GM19395 (cell line): ENCODE measurements at regions not wholly inside any gene's neighbourhood (a gene's known extent, or its start where the extent isn't known, plus 50 kb on each side); places are given as distances from the start of the nearest gene placed in this dataset.
"Not testable (repeated sequence)": the region's sequence is repeated elsewhere in the genome, so short reads cannot be mapped to it uniquely, and the experiment has no call there.

Source experiments
- ATAC-seq: cut with Tn5 transposase; IDR thresholded peaks from one replicate; pipeline ENCODE4 v1.9.1; 2021; ENCODE audit warnings: mild to moderate bottlenecking, moderate library complexity; ENCODE audit not compliant: unreplicated experiment

DNA sequence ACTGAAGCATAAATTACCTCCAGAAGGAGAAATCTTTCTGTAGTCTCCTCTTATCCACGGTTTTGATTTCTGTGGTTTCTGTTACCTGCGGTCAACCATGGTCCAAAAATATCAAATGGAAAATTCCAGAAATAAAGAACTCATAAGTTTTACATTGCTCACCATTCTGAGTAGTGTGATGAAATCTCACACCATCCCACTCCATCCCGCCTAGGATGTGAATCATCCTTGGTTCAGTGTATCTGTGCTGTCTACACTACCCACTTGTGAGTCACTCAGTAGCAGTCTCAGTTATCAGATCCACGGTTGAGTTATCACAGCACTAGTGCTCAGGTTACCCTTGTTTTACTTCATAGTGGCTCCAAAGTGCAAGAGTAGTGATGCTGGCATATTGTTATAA, 371.2 kb downstream of the NFIB start:
- ATAC-seq = no peak

DNA sequence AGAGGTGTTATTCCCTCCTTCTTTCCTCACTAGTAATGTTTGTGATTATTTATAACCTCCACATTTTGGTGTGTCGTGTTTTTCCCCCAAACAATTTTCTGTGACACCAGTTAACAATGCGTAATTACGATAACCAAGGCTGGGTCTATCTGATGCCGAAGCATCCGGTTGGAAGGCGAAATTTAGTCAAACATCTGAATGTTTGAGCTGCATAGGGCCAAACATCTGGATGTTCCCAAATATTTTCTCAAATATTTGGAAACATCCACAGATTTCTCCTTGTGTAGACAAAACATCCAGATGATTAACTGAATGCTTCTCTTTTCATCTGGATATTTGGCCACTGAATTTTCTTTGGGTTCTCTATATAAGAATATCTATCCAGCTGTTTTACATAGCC, 371.7 kb downstream of the NFIB start:
- ATAC-seq = no peak

DNA sequence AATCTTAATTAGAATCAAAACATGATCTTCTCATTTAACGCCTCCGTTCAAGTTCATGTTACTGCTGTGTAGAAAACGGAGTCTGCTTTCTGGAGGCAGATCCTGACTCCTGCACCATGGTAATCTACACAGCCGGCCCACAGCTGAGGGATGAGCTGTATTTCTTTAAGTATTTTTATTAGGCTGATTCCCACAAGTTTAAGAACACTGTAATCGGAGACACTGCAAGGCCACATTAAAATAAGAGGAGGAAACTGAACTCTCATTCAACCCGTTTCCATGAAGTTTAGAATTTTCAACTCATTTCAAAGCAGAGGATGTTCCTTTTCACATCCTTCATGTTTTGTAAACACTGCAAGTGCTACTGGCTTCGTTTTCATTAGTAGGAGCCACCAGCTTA, 372.2 kb downstream of the NFIB start:
- ATAC-seq = no peak

DNA sequence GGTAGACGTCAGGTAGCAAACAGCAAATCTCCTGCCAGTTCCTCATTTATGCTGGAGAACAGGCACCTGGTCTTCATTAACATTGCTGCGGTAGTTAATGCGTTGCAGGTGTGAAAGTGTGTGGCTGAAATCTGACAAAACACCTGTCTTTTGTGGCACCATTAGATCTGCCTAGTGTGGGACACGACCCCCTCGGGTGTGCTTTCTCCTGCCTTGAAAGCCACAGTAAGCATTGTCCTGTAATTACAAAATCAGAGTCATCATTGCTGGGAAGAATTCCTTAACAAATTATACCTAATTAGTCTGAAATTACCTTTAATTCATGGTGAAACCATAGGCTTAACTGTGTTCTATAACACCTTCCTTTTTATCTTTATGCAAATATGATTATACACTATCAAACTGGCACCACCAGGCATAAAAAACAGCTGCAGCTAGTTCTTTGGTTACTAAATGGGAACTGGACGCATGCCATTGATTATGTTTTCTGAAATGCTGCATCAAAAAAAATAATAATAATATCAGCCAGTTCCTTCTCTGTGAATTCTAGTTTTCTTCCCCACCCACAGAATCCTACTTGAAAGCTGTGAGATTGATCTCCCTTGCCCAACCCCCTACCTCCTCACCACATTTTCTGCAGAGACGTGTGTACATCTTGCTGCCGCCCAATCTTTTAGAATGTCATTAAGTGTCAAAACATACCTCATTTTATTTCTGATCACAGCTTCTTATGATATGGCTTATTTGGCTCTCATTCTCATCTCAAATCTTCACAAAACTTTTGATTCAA, 374.0 kb downstream of the NFIB start:
- ATAC-seq = no peak

DNA sequence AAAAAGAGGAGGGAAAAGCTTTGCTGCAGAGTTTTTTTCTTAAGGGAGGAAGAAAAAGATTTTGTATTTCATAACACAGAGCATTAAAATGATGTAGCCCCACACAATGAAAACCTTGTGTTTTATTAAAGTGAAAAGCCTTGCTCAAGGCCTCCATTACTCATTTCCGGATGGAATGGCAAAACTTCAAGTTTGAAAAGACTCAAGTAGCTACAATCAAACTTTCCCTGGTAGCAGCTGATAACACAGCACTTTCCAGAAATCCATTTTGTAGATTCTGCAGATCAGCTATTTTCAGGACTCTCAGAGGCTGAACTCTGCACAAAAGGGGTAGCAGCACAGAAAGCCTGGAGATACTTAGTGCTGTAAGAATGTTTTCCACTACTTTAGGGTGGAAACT, 374.8 kb downstream of the NFIB start:
- ATAC-seq = no peak

DNA sequence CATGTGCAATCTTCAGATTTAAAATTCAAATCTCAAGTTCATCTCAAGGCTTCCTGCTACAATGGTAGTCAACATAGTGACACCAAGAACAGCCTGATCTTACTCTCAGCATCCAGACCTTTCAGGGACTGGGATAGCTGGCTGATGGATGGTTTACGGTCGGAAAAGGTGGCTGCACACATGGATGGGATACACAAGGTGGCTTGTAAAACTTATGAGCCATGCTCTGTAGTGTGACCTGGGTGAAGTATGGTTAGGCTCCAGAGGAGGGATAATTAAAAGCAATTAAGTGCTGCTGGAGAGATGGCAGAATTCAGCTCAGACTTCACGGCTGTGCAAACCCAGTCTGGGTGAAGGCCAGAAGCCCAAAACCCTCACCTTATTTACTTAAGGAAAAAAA, 379.5 kb downstream of the NFIB start:
- ATAC-seq = no peak

DNA sequence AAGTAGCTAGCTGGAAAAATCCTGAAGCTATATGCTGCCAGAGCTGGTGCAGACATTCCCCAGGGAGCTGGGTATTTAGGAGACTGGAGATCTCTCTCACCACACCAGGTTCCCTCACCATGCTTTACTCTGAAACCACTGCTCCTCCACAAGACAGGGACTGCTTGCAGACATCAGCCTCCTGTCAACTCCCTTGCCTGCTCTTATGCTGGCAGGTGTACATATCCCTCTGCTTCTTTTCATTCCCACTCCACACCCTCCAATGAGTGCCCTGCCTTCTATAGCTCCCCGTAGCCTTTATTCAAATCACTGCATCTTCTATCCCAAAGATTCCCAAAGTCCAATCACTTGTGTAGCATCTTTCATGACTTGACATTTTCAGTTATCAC, 380.7 kb downstream of the NFIB start:
- ATAC-seq = no peak

DNA sequence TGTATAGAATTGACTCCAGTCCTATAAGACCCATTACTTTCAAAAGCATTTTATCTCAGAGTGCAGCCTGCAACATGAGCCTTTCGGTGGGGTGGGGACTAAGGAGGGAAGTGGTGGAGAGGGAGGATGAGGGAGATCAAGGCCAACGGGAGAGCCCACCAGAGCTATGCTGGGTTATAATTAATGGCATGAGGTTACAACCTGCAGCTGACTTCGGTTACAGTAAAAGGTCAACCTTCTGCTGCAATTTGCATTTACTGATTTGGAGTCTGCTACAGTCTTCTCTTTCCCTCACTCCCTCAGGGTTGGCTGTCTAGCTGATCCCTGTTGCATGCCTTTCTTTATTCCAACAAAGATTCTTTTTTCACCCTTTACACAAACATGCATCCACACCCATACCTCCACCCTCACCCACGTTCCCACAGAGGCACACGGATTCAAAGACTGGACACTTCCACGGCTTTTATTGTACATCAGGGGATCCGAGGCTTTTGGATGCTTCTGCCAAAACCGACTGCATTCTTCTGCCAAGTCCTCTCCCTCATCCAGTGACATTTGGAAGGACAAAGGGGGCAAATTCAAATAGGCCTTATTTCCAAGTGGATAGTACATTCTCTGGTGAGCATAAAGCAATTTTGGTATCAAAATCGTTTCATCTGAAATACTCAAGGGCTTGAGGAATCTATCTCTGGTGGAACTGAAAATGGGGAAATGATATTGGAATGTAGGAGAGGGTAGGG, 381.2 kb downstream of the NFIB start:
- ATAC-seq = no peak

DNA sequence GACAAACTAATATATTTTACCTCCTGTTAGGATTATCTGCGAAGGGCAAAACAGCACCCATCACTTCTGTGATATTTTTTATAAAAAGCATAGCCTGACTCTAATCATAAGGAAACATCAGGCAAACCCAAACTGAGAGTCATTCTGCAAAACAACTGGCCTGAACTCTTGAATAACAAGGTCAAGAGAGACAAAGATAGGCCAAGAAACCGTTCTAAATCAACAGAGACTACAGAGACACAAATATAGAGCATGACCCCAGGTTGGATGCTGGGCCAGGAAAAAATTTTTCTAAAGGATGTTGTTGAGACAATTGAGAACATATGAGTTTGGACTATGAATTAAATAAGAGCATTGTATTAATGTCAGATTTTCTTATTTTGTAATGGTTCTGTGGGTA, 384.9 kb downstream of the NFIB start:
- ATAC-seq = no peak

DNA sequence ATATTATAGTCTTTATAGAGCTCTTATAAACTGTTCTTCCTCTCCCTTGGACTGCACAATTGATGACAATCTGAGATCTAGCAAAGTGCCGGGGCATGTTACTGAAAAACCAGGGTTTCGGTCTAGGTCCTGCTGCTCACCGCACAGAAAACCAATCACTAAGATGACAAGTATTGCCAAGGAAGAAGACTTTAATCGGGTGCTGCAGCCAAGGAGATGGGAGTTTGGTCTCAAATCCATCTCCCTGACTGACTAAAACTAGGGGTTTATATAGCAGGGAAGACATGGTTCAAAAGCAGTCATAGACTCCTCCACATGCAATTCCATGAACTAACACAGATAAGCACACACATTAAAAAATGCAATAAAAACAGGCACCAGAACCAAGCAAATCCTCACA, 390.6 kb downstream of the NFIB start:
- ATAC-seq = no peak

DNA sequence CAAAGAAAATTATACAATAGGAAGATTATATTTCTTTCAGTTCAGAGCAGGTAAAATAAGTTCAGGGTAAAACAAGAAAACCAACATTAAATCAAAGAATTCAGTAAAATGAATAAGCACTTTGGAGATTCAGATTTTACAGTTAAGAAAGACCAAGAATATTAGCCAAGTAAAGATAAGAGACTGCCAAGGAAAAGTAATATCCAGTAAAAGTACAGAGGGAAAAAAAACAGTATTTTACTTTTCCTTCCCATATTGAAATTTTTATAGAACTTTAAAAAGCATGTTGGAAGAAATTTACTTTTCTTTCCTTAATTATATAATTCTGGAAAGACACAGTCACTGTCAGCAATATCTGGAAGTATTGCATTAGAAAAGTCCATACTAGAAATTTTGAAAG, 393.4 kb downstream of the NFIB start:
- no peak for ATAC-seq

DNA sequence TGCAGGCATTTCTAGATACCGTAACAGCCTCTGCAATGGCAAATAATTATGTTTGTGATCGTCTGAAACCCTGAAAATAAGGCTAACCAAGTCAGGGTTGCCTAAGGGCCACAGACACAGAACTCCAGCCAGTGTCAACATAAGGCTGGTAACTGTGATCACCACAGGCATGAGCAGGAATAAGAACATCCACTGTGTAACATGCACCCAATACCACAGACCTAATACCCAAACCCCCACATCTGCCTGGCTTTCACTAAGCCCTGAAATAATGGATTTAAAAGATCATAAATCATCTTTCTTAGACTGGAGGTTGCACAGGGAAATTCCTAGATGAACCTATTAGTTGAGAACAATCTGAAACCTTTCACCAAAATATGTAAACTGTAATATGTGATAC, 394.5 kb downstream of the NFIB start:
- no peak for ATAC-seq

DNA sequence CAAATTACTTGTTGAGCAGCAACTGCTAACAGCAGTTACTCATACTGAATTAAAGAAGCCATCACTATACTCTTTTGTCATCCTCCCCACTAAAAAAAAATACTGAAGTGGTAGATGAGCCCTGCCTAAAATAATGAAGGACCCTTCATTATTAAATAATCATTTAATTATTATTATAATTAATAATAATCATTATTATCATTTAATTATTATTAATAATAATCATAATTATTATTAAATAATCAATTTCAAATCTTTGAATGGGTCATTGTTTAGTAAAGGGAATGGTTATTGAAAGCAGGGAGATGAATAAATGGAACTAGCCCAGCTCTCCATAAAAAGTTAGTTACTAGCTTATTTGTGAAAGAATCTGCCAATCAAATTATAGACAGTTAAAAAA, 396.4 kb downstream of the NFIB start:
- ATAC-seq = no peak

DNA sequence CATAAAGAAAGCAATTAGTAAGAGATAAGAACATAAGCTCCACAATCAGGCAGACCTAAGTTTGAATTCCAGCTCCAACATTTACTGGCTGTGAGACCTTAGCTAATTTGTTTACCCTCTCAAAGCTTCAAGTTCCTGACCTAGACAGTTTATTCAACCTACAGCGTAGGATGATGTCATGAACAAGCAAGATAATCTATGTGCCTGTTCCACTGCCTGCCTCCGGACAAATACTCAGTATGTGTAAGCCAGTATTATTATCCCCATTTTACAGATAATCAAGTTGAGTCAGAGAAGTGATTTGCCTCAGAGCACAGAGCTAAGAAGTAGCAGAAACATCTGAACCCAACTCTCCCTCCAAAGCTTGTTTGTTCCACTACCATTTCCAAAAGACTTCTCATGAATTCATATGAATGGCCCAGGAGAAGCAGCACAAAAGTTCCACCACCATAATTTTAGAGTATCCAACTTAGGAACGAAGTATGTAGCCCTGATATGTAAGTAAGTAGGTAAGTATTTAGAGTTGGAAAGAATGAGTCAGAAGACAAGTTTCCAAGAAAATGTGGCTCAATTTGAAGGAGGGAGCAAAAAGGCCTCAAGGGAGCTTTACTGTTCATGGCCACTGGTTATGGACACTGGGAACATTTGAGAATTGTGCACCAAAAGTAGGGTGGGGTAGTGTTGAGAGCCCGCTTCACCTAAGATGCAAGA, 398.2 kb downstream of the NFIB start:
- ATAC-seq = no peak

DNA sequence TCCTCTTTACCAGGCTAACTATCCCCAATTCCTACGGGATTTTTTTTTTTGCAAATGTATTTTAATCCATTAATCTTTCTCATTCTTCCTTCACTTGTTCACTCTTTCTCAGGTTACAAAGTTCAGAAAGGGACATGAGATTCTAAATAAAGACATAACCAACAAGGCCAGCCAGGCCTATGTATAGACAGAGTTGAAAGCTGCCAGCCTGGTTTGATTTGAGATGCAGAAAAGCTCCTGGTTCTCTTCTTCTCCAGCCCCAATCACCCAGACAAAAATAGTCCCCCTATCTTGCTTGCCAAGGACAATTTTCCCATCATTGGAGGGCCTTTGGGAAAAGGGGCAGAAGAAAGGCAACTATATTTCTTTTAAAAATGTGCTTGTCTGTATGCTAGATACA, 398.8 kb downstream of the NFIB start:
- ATAC-seq = no peak

DNA sequence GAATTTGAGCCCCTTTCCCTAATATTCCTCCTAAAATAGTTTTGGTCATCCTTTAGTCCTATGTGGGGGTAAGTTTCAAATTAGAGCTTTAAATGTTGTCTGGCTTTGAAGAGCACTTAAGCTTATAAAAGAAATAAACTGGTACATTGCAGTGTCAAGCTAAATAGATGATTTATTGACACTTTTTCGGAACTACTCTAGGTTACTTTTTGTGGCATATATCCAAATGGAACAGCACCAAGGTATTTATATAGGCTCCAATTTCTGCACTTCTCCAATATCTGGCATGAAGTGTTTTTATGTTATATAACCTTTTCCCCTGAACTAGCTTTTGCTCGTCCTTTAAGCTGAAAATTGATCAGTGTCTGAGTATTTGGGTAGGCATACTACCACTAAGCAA, 402.5 kb downstream of the NFIB start:
- no peak for ATAC-seq

DNA sequence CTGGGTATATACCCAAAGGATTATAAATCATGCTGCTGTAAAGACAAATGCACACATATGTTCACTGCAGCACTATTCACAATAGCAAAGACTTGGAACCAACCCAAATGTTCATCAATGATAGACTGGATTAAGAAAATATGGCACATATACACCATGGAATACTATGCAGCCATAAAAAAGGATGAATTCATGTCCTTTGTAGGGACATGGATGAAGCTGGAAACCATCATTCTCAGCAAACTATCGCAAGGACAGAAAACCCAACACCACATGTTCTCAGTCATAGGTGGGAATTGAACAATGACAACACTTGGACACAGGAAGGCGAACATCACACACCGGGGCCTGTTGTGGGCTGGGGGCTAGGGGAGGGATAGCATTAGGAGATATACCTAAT, 406.1 kb downstream of the NFIB start:
- not testable (repeated sequence) for ATAC-seq

DNA sequence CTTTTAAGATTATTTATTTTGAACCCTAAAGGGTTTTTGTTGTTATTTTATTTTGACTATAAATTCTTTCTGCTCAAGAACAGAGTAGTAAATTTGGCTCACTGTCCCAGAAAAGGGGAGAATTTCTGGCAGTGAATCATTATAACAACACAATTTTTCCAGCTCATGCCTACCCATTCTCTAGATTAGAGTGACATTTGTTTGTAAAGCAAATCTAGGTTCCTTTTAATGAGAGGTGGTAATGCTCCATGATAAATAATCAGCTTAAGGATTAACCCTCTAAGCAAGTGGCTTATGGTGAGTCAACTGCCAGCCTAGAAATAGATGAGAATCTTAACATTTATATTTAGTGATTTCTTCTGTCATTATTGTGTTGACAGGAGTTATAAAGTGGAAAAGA, 409.2 kb downstream of the NFIB start:
- ATAC-seq = no peak

DNA sequence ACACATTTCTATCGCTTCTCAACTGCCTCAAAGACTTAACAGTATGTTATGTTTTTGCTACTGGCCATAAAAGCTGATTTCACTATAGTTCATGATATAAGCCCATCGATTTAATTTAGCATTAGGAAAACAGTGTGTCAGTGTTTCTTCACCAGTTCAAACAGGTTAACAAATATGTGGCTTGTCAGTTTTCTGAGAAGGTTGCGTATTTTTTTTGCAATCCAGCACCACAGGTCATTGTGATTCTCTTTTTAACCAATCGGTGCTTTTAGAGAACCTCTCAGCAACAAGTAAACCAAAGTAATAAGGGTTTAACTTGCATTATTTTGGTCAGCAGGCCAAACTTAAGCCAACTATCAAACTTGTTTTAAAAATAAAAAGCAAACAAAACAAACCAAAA, 409.6 kb downstream of the NFIB start:
- ATAC-seq = no peak

DNA sequence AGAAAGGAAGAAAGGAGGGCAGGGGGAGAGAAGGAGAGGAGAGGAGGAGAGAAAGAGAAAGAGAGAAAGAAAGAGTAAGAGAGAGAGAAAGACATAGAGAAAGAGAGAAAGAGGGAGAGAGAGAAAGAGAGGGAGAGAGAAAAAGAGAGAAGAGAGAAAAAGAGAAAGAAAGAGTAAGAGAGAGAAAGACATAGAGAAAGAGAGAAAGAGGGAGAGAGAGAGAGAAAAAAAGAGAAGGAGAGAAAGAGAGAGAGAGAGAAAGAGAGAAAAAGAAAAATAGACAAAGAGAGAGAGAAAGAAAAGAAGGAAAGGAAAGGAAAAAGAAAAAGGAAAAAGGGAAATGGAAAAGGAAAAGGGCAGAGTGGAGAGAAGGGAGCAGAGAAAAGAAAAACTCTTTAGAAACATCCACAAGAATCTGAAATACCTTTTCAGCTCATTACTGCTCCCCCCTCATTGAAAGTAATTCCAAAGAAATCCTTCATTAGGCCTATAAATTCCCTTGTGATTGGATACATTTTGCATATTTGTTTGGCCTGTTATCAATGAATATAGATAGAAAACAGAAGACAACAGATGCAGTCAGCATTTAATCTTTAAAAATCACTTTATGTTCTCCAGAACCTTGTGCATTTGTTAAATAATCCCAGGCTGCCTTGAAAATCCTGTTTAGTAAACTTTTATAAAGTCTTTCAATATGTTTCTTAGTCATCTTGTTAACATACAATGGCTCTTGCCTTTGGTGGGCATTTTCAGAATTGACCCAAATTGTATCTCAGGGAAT, 411.5 kb downstream of the NFIB start:
- no peak for ATAC-seq

DNA sequence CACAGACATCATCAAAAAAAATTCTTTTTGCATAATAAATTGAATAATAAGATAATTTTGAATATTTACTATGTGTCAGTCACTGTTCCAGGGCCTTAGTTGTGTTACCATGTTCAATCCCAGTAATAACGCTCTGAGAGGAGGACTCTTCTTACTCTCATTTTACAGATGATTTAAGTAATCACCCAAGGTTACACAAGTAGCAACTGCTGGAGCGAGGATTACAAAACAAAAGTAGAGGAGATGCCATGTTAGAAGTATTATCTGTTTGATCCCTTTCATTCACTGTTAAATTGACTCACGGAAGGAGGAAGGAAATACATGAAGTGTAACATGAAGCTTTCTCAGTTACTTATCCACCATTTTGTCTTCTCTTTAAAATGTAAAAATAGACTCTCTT, 412.8 kb downstream of the NFIB start:
- no peak for ATAC-seq
